ENCODE measurements at regions not wholly inside any gene's neighbourhood (a gene's known extent, or its start where the extent isn't known, plus 50 kb on each side); places are given as distances from the start of the nearest gene placed in this dataset.
"Not testable (repeated sequence)": the region's sequence is repeated elsewhere in the genome, so short reads cannot be mapped to it uniquely, and the experiment has no call there.

GRCh38 chr1:228994676-228995594 is 259.7 kb downstream of the RHOU start:
- no peak for DNase-seq

- DNase-seq, result no peak
Observed at GRCh38 chr1:228996281-228996680, 261.0 kb downstream of the RHOU start.

GRCh38 chr1:228997721-228998144 is 262.5 kb downstream of the RHOU start:
- DNase-seq, result no peak

GRCh38 chr1:228998179-228998578 is 262.9 kb downstream of the RHOU start:
- DNase-seq, result no peak

GRCh38 chr1:228999446-229000170 is 264.3 kb downstream of the RHOU start:
- no peak for DNase-seq

- DNase-seq, result no peak
Observed at GRCh38 chr1:229000187-229000586, 264.9 kb downstream of the RHOU start.

GRCh38 chr1:229001467-229002011 is 266.3 kb downstream of the RHOU start:
- peak in 1 of 6 experiments; percentile 17 for DNase-seq

- DNase-seq, result no peak
Observed at GRCh38 chr1:229002037-229002436, 266.8 kb downstream of the RHOU start.

GRCh38 chr1:229002451-229002960 is 267.2 kb downstream of the RHOU start:
- DNase-seq, result no peak

- DNase-seq, result no peak
Observed at GRCh38 chr1:229003233-229004031, 267.5 kb upstream of the RAB4A start.

- DNase-seq, result no peak
Observed at GRCh38 chr1:229004066-229004833, 266.7 kb upstream of the RAB4A start.

- no peak for DNase-seq
Observed at GRCh38 chr1:229005097-229005496, 265.8 kb upstream of the RAB4A start.

GRCh38 chr1:229005556-229005955 is 265.4 kb upstream of the RAB4A start:
- no peak for DNase-seq

- no peak for DNase-seq
Observed at GRCh38 chr1:229006121-229006870, 264.6 kb upstream of the RAB4A start.

- no peak for DNase-seq
Observed at GRCh38 chr1:229007167-229007566, 263.7 kb upstream of the RAB4A start.

GRCh38 chr1:229007701-229008100 is 263.2 kb upstream of the RAB4A start:
- no peak for DNase-seq

- not testable (repeated sequence) for DNase-seq
Observed at GRCh38 chr1:229008347-229008746, 262.6 kb upstream of the RAB4A start.

GRCh38 chr1:229011022-229011421 is 259.9 kb upstream of the RAB4A start:
- no peak for DNase-seq

- DNase-seq, result no peak
Observed at GRCh38 chr1:229012823-229013222, 258.1 kb upstream of the RAB4A start.

- DNase-seq, result no peak
Observed at GRCh38 chr1:229013981-229014380, 256.9 kb upstream of the RAB4A start.

- no peak for DNase-seq
Observed at GRCh38 chr1:229015806-229016205, 255.1 kb upstream of the RAB4A start.
